SK-N-MC (cell line): ENCODE measurements at regions not wholly inside any gene's neighbourhood (a gene's known extent, or its start where the extent isn't known, plus 50 kb on each side); places are given as distances from the start of the nearest gene placed in this dataset.

Source experiments
- DNase-seq: peaks from one replicate; pipeline ENCODE4 v3.0.0-alpha.2; 2011; ENCODE audit warnings: low read depth, low spot score
- H3K27ac ChIP-seq: fragments of 200-600 bp; sonication (generic); 2 replicates; pipeline ENCODE4 v1.5.1; 2016; ENCODE audit warnings: mixed run types
- H3K36me3 ChIP-seq: fragments of 200-600 bp; sonication (generic); 2 replicates; pipeline ENCODE4 v1.6.1; 2017; ENCODE audit warnings: antibody characterized with exemption, low read length, mixed read lengths; ENCODE audit not compliant: insufficient read depth
- H3K4me3 ChIP-seq: fragments of 200-600 bp; sonication (generic); 2 replicates; pipeline ENCODE4 v1.5.1; 2016
- H3K9ac ChIP-seq: fragments of 200-600 bp; sonication (generic); 2 replicates; pipeline ENCODE4 v1.8.0; 2017; ENCODE audit warnings: mixed run types, mixed read lengths; ENCODE audit not compliant: insufficient read length
- H3K9me3 ChIP-seq: fragments of 200-600 bp; sonication (generic); 2 replicates; pipeline ENCODE4 v1.6.1; 2017; ENCODE audit warnings: low read depth, mild to moderate bottlenecking, antibody characterized with exemption, low read length, moderate library complexity, mixed read lengths
- EZH2 ChIP-seq: fragments of 200-600 bp; sonication (generic); IDR thresholded peaks from one replicate; pipeline ENCODE4 v1.6.1; 2017; ENCODE audit warnings: antibody characterized with exemption
- FOXP2 ChIP-seq: optimal IDR thresholded peaks from 2 replicates; pipeline ENCODE3; 2011; ENCODE audit warnings: mild to moderate bottlenecking, moderate library complexity; ENCODE audit not compliant: insufficient read depth; ENCODE audit errors: extremely low read length, control extremely low read depth
- POLR2AphosphoS5 ChIP-seq: IDR thresholded peaks from 2 replicates; pipeline ENCODE4 v1.6.1; 2012; ENCODE audit warnings: mild to moderate bottlenecking, low read depth, low read length, borderline replicate concordance

DNA sequence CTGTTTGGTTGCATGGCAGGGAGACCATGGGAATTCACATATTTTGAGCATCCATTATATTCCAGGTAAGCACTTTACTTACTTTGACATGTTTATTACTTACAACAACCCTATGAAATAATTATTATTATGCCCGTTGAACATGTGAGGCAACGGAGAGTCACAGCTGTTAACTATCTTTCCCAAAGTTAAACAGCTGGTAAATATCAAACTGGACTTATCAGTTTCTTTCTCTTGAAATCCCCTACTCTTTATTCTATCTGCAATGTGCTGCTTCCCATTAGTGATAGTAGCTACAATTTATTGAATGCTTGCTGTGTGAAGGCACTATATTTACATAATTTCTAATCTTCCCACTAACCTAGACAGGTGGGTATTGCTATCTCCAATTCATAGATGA lies 847.7 kb upstream of the MAP3K7 start:
- Histone ChIP-seq H3K4me3 (no peak overlapping the region), H3K9me3 (no peaks in the 10 kb centered on the region), H3K27ac (no peak overlapping the region), H3K36me3 (no peaks in the 10 kb centered on the region), H3K9ac (no peak overlapping the region)
- TF ChIP-seq FOXP2 (no peak), POLR2AphosphoS5 (no peak), EZH2 (no peak)
- no peak for DNase-seq

- H3K27ac ChIP-seq = no peak overlapping the region
- no peak overlapping the region for H3K9ac ChIP-seq
- H3K36me3 ChIP-seq = no peaks in the 10 kb centered on the region
- no peaks in the 10 kb centered on the region for H3K9me3 ChIP-seq
- no peak for TF ChIP-seq FOXP2
- no peak for TF ChIP-seq EZH2
- TF ChIP-seq POLR2AphosphoS5 = no peak
- no peak overlapping the region for H3K4me3 ChIP-seq
- no peak for DNase-seq
These were observed 847.0 kb upstream of the MAP3K7 start for GRCh38 chr6:91433660-91434534.

DNA sequence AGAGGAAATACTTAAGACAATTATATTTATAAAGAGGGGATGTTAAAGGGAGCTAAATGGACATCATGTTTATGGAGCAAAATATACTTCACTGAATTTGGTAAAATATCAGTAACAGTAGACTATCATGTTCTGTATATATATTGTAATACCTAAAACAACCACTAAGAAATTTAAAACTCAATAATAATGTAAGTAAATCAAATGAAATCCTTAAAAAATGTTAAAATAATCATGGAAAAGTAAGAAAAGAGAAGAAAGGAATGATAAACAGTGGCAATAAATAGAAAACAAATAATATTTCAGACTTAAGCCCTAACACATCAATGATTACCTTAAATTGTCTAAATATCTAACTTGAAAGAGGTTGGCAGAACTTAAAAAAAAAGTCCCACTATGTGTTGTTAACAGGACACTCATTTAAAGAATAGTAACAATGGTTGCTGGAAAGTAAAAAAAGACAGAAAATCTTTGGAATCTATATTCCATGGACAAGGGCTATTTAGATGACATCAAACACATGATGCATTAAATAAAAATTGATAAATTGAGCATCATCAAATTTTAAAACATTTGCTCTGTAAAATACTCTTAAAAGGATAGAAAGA lies 842.2 kb upstream of the MAP3K7 start:
- Histone ChIP-seq H3K4me3 (no peak overlapping the region), H3K9ac (no peak overlapping the region), H3K9me3 (no peaks in the 10 kb centered on the region), H3K27ac (no peak overlapping the region), H3K36me3 (no peaks in the 10 kb centered on the region)
- TF ChIP-seq EZH2 (no peak), POLR2AphosphoS5 (no peak), FOXP2 (no peak)
- no peak for DNase-seq

DNA sequence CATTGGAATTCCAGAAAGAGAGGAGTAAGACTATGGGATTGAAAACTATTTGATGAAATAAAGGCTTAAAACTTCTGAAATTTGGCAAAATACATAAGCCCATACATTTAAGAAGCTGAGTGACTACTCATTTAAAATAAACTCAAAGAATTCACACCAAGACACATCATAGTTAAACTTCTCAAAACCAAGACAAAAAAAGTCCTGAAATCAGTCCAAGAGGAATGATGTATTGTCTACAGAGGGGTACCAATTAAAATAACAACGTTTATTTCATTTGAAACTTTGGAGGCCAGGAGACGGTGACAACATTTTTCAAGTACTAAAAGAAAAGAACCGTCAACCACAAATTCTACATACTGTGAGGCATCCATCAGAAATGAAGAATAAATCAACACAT lies 841.4 kb upstream of the MAP3K7 start:
- no peaks in the 10 kb centered on the region for H3K36me3 ChIP-seq
- H3K9ac ChIP-seq = no peak overlapping the region
- no peak for DNase-seq
- no peak overlapping the region for H3K4me3 ChIP-seq
- no peak overlapping the region for H3K27ac ChIP-seq
- H3K9me3 ChIP-seq = no peaks in the 10 kb centered on the region
- no peak for TF ChIP-seq FOXP2
- TF ChIP-seq EZH2 = no peak
- no peak for TF ChIP-seq POLR2AphosphoS5

- no peaks in the 10 kb centered on the region; the same call in 1 of the 2 replicates for H3K9me3 ChIP-seq
- TF ChIP-seq POLR2AphosphoS5 (no peak), EZH2 (no peak), FOXP2 (no peak)
- no peak for DNase-seq
- H3K4me3 ChIP-seq = no peak overlapping the region
- H3K27ac ChIP-seq = no peak overlapping the region
- H3K36me3 ChIP-seq = no peaks in the 10 kb centered on the region
- no peak overlapping the region for H3K9ac ChIP-seq
These were observed 833.4 kb upstream of the MAP3K7 start for GRCh38 chr6:91420243-91420642.

GRCh38 chr6:91415031-91415605 lies 828.2 kb upstream of the MAP3K7 start:
- Histone ChIP-seq H3K4me3 (no peak overlapping the region), H3K9ac (no peak overlapping the region), H3K36me3 (no peaks in the 10 kb centered on the region), H3K27ac (peak overlapping the region; percentile 71; the same call in 1 of the 2 replicates), H3K9me3 (no peaks in the 10 kb centered on the region; the same call in 1 of the 2 replicates)
- no peak for DNase-seq
- TF ChIP-seq EZH2 (no peak), FOXP2 (no peak)

DNA sequence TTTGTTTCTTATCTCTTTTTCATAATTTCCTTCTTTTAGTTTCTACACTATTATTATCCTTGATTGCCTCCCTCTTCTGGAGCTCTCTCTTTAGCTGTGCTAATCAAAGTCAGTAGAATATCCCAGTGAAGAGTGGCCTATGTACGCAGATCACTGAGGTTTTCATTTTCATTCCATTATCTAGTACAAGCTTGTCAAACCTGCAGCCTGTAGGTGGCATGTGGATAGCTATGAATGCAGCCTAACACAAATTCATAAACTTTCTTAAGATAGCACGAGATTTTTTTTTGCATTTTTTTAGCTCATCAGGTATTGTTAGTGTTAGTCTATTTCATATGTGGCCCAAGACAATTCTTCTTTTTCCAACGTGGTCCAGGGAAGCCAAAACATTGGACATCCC lies 825.7 kb upstream of the MAP3K7 start:
- Histone ChIP-seq H3K9me3 (no peaks in the 10 kb centered on the region), H3K27ac (no peak overlapping the region), H3K36me3 (no peaks in the 10 kb centered on the region), H3K4me3 (no peak overlapping the region), H3K9ac (no peak overlapping the region)
- no peak for DNase-seq
- no peak for TF ChIP-seq POLR2AphosphoS5

DNA sequence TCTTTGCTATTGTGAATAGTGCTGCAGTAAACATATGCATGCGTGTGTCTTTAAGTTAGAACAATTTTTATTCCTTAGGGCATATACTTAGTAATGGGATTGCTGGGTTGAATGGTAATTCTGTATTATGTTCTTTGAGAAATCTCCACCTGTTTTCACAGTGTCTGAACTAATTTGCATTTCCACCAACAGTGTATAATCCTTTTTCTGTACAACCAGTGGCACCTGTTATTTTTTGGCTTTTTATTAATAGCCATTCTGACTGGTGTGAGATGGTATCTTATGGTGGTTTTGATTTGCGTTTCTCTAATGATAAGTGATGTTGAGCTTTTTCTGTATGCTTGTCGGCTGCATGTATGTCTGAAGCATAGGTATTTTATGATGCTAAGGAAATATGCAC lies 820.8 kb upstream of the MAP3K7 start:
- no peaks in the 10 kb centered on the region for H3K36me3 ChIP-seq
- no peak overlapping the region for H3K4me3 ChIP-seq
- DNase-seq = no peak
- TF ChIP-seq FOXP2 (no peak), POLR2AphosphoS5 (no peak), EZH2 (no peak)
- H3K9ac ChIP-seq = no peak overlapping the region
- no peaks in the 10 kb centered on the region for H3K9me3 ChIP-seq
- H3K27ac ChIP-seq = no peak overlapping the region

DNA sequence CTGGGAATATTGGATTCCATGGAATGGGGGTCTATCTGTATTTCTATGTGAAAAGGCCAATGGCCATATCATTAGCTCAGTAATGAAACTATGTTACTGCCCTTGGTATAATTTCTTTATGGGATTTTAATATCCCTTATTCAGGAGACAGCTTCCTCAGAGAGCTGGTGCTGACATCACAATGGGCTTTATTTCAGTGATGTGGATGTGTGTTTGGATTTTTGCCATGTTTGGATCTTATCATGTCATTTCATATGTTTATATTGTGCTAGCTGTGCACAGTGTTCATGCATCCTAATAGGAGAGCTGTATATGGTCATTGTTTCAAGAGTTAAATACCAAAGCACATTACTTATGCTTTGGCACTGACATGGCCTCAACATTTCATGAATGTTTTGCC lies 806.1 kb upstream of the MAP3K7 start:
- H3K27ac ChIP-seq = no peak overlapping the region
- TF ChIP-seq EZH2 = no peak
- no peak for TF ChIP-seq FOXP2
- TF ChIP-seq POLR2AphosphoS5 = no peak
- no peaks in the 10 kb centered on the region for H3K9me3 ChIP-seq
- H3K4me3 ChIP-seq = no peak overlapping the region
- no peak overlapping the region for H3K9ac ChIP-seq
- H3K36me3 ChIP-seq = no peaks in the 10 kb centered on the region
- no peak for DNase-seq
